Suprapubic skin (tissue), 4 donors: ENCODE measurements at regions not wholly inside any gene's neighbourhood (a gene's known extent, or its start where the extent isn't known, plus 50 kb on each side); places are given as distances from the start of the nearest gene placed in this dataset.

Experiments
- DNase-seq, 2 donors: peaks; one replicate each; pipeline ENCODE4 v3.0.0-alpha.2; 2019; ENCODE audit warnings: low spot score in 2 of 2
- H3K27ac ChIP-seq: fragments of 200-600 bp; sonication (generic); one replicate; pipeline ENCODE4 v1.5.1; 2019
- H3K27me3 ChIP-seq: fragments of 200-600 bp; sonication (generic); one replicate; pipeline ENCODE4 v1.5.1; 2019
- H3K36me3 ChIP-seq: fragments of 200-600 bp; sonication (generic); one replicate; pipeline ENCODE4 v1.5.1; 2019
- H3K4me1 ChIP-seq: fragments of 200-600 bp; sonication (generic); one replicate; pipeline ENCODE4 v1.5.1; 2019
- H3K4me3 ChIP-seq: fragments of 200-600 bp; sonication (generic); one replicate; pipeline ENCODE4 v1.5.1; 2019; ENCODE audit warnings: mild to moderate bottlenecking
- H3K9me3 ChIP-seq: fragments of 200-600 bp; sonication (generic); one replicate; pipeline ENCODE4 v1.5.1; 2019
- CTCF ChIP-seq, 2 donors: fragments of 200-600 bp in 1 of 2; fragments of 450-650 bp in 1 of 2; sonication (generic) in 1 of 2; IDR thresholded peaks; one replicate each; pipeline ENCODE4 v1.5.1; 2016 to 2019; ENCODE audit warnings: antibody characterized with exemption in 2 of 2, mild to moderate bottlenecking in 1 of 2, moderate library complexity in 1 of 2
- EP300 ChIP-seq: sonication (generic); formaldehyde crosslinking; IDR thresholded peaks from one replicate; pipeline ENCODE4 v1.6.1; 2017; ENCODE audit warnings: antibody characterized with exemption
- POLR2A ChIP-seq, 2 donors: fragments of 450-650 bp; IDR thresholded peaks; one replicate each; pipeline ENCODE4 v1.6.1; 2017; ENCODE audit warnings: antibody characterized with exemption in 2 of 2, mild to moderate bottlenecking in 2 of 2, moderate library complexity in 2 of 2
- POLR2AphosphoS5 ChIP-seq, 3 donors: sonication (generic); formaldehyde crosslinking; IDR thresholded peaks; one replicate each; pipeline ENCODE4 v1.6.1; 2017; ENCODE audit warnings: antibody characterized with exemption in 3 of 3
- WGBS: methylation state at CpG from one replicate; pipeline ENCODE4 v1.1.5; 2018; 5-methylcytosine and 5-hydroxymethylcytosine counted together

DNA sequence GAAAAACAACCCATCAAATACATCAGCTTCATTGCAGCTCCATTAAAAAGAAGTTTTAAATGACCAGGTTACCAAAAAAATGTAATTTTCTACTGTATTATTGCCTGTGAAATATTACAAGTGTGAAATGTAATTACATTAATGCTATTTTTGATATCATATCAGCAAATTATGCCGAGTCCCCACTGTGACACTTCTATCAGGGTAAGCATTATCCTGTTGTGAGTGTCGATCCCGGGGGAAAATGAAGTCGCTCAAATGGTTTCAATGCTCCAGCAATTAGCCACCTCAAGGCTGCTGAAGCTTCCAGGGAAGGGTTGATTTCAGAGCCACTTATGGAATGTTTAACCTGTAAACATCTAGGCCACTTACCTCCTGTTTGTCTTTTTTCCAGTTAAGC, 70.4 kb downstream of the RCN1 start:
- Histone ChIP-seq H3K4me1 (no peaks in the 10 kb centered on the region), H3K27me3 (peaks cover 14% of the 10 kb centered on the region), H3K9me3 (no peaks in the 10 kb centered on the region), H3K4me3 (no peak overlapping the region), H3K36me3 (no peaks in the 10 kb centered on the region), H3K27ac (no peak overlapping the region)
- TF ChIP-seq EP300 (no peak), POLR2AphosphoS5 (IDR thresholded peaks at IDR 0.05) (no peak)
- WGBS = 87% methylated on average over 4 of the region's 4 CpGs
- no peak for DNase-seq

GRCh38 chr11:32162351-32162750, 71.5 kb downstream of the RCN1 start:
- 45% methylated on average over 4 of the region's 4 CpGs for WGBS
- Histone ChIP-seq H3K4me1 (no peaks in the 10 kb centered on the region), H3K27ac (no peak overlapping the region), H3K36me3 (no peaks in the 10 kb centered on the region), H3K9me3 (no peaks in the 10 kb centered on the region), H3K27me3 (peaks cover 14% of the 10 kb centered on the region), H3K4me3 (no peak overlapping the region)
- no peak for TF ChIP-seq POLR2AphosphoS5 (IDR thresholded peaks at IDR 0.05)
- TF ChIP-seq EP300 = no peak
- no peak for TF ChIP-seq CTCF (IDR thresholded peaks at IDR 0.05)
- TF ChIP-seq POLR2A (IDR thresholded peaks at IDR 0.05) = no peak
- no peak for DNase-seq

DNA sequence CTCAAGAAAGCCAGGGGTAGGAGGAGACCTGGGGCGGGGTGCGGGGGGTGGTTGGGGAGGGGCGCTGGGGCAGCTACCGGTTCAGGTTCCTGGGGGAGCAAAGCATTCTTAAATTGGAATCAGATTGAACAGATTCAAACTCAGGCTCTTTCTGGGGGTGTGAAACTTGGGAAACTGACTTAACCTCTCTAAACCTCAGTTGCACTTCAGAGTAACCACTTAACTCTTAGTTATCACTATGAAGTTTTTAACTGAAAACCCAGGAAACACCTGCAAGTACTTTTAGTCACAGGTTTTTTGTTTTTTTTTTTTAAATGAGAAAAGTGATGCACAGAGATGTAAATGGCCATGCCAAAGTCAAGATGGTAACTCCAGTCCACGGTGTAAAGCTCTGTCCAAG, 72.0 kb downstream of the RCN1 start:
- H3K27me3 ChIP-seq = peaks cover 14% of the 10 kb centered on the region
- no peaks in the 10 kb centered on the region for H3K36me3 ChIP-seq
- no peak overlapping the region for H3K4me3 ChIP-seq
- DNase-seq = no peak
- TF ChIP-seq CTCF (IDR thresholded peaks at IDR 0.05) (no peak), EP300 (no peak), POLR2AphosphoS5 (IDR thresholded peaks at IDR 0.05) (no peak), POLR2A (IDR thresholded peaks at IDR 0.05) (no peak)
- 48% methylated on average over 5 of the region's 5 CpGs for WGBS
- H3K27ac ChIP-seq = no peak overlapping the region
- no peaks in the 10 kb centered on the region for H3K4me1 ChIP-seq
- no peaks in the 10 kb centered on the region for H3K9me3 ChIP-seq

- Histone ChIP-seq H3K27me3 (peaks cover 14% of the 10 kb centered on the region), H3K9me3 (no peaks in the 10 kb centered on the region), H3K27ac (no peak overlapping the region), H3K36me3 (no peaks in the 10 kb centered on the region), H3K4me3 (no peak overlapping the region), H3K4me1 (no peaks in the 10 kb centered on the region)
- DNase-seq = no peak
- TF ChIP-seq POLR2AphosphoS5 (IDR thresholded peaks at IDR 0.05) (no peak), EP300 (no peak), POLR2A (IDR thresholded peaks at IDR 0.05) (no peak), CTCF (IDR thresholded peaks at IDR 0.05) (no peak)
- 78% methylated on average over 3 of the region's 3 CpGs for WGBS
These were observed 72.7 kb downstream of the RCN1 start for GRCh38 chr11:32163557-32163956.

DNA sequence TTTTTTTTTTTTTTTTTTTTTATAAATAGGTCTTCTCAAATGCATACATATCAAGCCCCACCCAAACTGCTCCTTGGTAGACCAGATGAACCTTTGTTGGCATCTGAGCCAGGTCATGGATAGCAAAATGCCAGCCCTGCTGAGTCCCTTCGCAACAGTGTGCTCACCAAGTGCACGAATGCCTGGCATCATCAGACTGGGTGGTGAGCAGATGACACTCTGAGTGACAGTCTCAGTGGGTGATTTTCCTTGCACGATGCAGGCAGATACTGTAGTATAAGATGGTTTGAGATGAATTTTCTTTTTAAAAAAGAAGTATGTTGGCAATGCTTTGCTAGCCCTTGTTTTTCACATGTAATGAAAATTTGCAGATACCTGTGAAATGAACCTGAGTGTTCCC, 74.0 kb downstream of the RCN1 start:
- no peaks in the 10 kb centered on the region for H3K36me3 ChIP-seq
- WGBS = 89% methylated on average over 3 of the region's 3 CpGs
- no peaks in the 10 kb centered on the region for H3K4me1 ChIP-seq
- H3K27ac ChIP-seq = no peak overlapping the region
- no peaks in the 10 kb centered on the region for H3K9me3 ChIP-seq
- no peak for DNase-seq
- H3K27me3 ChIP-seq = peaks cover 9% of the 10 kb centered on the region
- no peak overlapping the region for H3K4me3 ChIP-seq
- TF ChIP-seq EP300 = no peak
- TF ChIP-seq CTCF (IDR thresholded peaks at IDR 0.05) = no peak

DNA sequence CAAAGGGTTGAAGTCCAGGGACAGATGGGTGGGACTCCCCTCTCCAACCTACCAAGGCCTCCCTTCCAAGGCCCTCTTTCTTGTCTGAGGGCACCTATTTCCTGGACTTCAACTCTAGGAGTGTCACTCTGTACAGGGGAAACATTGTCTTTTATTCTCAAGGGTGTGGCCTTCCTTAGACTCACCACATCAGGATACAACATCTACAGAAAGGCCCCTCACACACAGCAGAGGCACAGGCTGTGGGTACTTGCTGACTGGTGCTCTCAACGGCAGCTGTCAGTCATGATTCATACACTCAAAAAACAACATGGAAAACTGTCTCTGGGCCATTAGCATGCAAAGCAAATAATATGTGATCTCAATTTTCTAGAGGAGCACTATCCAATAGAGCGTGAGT, 78.0 kb downstream of the RCN1 start:
- Histone ChIP-seq H3K36me3 (no peaks in the 10 kb centered on the region), H3K27me3 (no peaks in the 10 kb centered on the region), H3K27ac (no peak overlapping the region), H3K4me1 (peaks cover 6% of the 10 kb centered on the region), H3K9me3 (no peaks in the 10 kb centered on the region), H3K4me3 (no peak overlapping the region)
- 86% methylated on average over 2 of the region's 2 CpGs for WGBS
- TF ChIP-seq POLR2A (IDR thresholded peaks at IDR 0.05) = no peak
- TF ChIP-seq CTCF (IDR thresholded peaks at IDR 0.05) = no peak
- no peak for TF ChIP-seq POLR2AphosphoS5 (IDR thresholded peaks at IDR 0.05)
- TF ChIP-seq EP300 = no peak
- DNase-seq = no peak
